ENCODE measurements at regions not wholly inside any gene's neighbourhood (a gene's known extent, or its start where the extent isn't known, plus 50 kb on each side); places are given as distances from the start of the nearest gene placed in this dataset.
"Not testable (repeated sequence)": the region's sequence is repeated elsewhere in the genome, so short reads cannot be mapped to it uniquely, and the experiment has no call there.

DNA sequence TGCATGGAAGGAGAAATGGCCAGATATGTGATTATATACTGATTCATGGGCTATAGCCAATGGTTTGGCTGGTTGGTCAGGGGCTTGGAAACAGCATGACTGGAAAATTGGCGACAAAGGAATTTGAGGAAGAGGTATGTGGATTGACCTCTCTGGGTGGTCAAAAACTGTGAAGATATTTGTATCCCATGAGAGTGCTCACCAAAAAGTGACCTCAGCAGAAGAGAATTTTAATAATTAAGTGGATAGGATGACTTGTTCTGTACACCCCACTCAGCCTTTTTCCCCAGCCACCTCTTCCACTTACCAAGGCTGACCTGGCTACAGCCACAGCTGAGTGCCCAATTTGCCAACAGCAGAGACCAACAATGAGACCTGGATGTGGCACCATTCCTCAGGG is 146.7 kb downstream of the GPR37 start:
- Mint-ChIP-seq H3K4me3 (no peak overlapping the region), H3K9me3 (peaks cover 6% of the 10 kb centered on the region), H3K27ac (no peak overlapping the region), H3K4me1 (ENCODE audit: low read depth) (no peaks in the 10 kb centered on the region), H3K36me3 (ENCODE audit: low read depth) (no peaks in the 10 kb centered on the region), H3K27me3 (no peaks in the 10 kb centered on the region)
- CTCF ChIA-PET = no interaction called here
- DNase-seq (no peak), ATAC-seq (no peak)
- intact Hi-C loops (cut with micrococcal nuclease) = no loop called here
- TF ChIP-seq, protein P1, sequence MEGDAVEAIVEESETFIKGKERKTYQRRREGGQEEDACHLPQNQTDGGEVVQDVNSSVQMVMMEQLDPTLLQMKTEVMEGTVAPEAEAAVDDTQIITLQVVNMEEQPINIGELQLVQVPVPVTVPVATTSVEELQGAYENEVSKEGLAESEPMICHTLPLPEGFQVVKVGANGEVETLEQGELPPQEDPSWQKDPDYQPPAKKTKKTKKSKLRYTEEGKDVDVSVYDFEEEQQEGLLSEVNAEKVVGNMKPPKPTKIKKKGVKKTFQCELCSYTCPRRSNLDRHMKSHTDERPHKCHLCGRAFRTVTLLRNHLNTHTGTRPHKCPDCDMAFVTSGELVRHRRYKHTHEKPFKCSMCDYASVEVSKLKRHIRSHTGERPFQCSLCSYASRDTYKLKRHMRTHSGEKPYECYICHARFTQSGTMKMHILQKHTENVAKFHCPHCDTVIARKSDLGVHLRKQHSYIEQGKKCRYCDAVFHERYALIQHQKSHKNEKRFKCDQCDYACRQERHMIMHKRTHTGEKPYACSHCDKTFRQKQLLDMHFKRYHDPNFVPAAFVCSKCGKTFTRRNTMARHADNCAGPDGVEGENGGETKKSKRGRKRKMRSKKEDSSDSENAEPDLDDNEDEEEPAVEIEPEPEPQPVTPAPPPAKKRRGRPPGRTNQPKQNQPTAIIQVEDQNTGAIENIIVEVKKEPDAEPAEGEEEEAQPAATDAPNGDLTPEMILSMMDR (IDR thresholded peaks at IDR 0.05) = no peak
- POLR2A ChIA-PET = no interaction called here

DNA sequence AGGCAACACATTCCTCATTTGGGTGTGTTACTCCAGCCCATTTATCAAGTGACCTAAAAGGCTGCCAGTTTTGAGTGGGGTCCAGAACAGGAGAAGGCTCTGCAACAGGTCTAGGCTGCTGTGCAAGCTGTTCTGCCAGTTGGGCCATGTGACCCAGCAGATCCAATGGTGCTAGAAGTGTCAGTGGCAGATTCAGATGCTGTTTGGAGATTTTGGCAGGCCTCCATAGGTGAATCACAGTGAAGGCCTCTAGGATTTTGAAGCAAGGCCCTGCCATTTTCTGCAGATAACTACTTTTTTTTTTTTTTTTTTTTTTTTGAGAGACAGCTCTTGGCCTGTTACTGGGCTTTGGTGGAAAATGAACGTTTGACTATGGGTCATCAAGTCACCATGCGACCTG is 147.5 kb downstream of the GPR37 start:
- POLR2A ChIA-PET; DNase-seq; H3K36me3 Mint-ChIP-seq (ENCODE audit: low read depth); H3K27me3 Mint-ChIP-seq; intact Hi-C loops (cut with micrococcal nuclease); H3K4me1 Mint-ChIP-seq (ENCODE audit: low read depth); ATAC-seq; H3K4me3 Mint-ChIP-seq; CTCF ChIA-PET; H3K9me3 Mint-ChIP-seq; H3K27ac Mint-ChIP-seq: not testable (repeated sequence)

DNA sequence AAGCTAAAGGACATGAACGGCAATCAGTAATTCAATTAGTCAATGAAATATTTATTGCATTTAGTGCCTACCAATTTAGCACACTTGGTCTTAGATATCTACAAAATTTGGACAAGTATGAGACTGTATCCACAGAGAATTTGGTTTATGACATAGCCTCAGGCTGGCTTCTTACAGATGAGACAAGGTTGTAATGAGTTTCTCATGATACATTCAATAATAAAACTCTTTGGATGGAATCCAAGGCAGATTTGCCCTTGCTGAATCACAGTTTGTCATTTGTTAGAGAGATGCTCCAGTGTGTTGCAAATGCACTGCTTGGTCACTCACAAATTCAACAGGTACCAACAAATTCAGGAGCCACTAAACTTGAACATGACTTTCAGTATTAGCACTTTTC is 162.5 kb downstream of the GPR37 start:
- no peak overlapping the region for H3K27ac Mint-ChIP-seq
- ChIA-PET CTCF (no interaction called here), POLR2A (no interaction called here)
- DNase-seq (no peak), ATAC-seq (no peak)
- no peaks in the 10 kb centered on the region for H3K4me1 Mint-ChIP-seq (ENCODE audit: low read depth)
- intact Hi-C loops (cut with micrococcal nuclease) = no loop called here
- H3K4me3 Mint-ChIP-seq = no peak overlapping the region
- no peaks in the 10 kb centered on the region for H3K9me3 Mint-ChIP-seq
- no peaks in the 10 kb centered on the region for H3K27me3 Mint-ChIP-seq
- H3K36me3 Mint-ChIP-seq (ENCODE audit: low read depth) = no peaks in the 10 kb centered on the region
- TF ChIP-seq, protein P1 (IDR thresholded peaks at IDR 0.05) = no peak

DNA sequence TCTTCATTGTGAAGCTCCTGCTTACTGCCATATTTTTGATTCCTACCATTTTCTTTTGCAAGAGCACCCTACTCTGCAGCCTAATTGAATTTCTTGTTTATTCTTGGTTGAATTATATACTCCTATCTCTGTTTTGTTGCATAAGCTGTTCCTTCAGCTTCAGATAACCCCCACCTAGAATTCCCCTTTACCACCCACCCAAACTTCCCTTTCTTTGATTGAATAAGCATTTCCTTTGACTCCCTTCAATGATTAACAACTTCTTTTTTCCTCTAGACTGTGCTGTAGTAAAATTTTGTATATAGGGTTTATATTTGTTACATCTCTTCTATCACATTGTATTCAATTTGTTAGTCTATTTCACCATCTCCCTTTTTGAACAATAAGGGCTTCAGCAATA is 168.1 kb downstream of the GPR37 start:
- no peak overlapping the region for H3K4me3 Mint-ChIP-seq
- POLR2A ChIA-PET = no interaction called here

DNA sequence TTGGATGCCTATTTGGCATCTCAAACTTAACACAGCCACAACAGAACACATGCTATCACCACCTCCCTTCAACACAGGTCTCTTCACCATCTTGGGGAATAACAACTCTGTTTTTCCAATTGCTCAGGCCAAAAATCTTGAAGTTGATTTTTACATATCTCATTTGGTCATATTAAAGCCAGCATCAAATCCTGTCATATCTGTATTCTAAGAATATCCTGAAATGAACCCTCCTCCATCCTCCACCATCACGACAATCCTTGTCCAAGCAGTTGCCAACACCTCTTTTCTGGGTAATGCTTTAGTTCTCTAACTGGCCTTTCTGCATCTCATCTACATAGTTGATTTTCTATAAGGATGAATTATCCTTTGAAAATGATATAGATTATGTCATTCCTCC is 168.7 kb downstream of the GPR37 start:
- ChIA-PET CTCF (no interaction called here), POLR2A (no interaction called here)
- no peak for ATAC-seq
- no peak for DNase-seq
- H3K4me1 Mint-ChIP-seq (ENCODE audit: low read depth) = no peaks in the 10 kb centered on the region
- H3K4me3 Mint-ChIP-seq = no peak overlapping the region
- no peaks in the 10 kb centered on the region for H3K36me3 Mint-ChIP-seq (ENCODE audit: low read depth)
- H3K27me3 Mint-ChIP-seq = no peaks in the 10 kb centered on the region
- no peaks in the 10 kb centered on the region for H3K9me3 Mint-ChIP-seq
- H3K27ac Mint-ChIP-seq = no peak overlapping the region
- intact Hi-C loops (cut with micrococcal nuclease) = no loop called here
- TF ChIP-seq, protein P1 (IDR thresholded peaks at IDR 0.05) = no peak

More for the DNA sequence above, 168.1 kb downstream of the GPR37 start:
- H3K36me3 Mint-ChIP-seq (ENCODE audit: low read depth) = no peaks in the 10 kb centered on the region
- CTCF ChIA-PET = no interaction called here
- TF ChIP-seq, protein P1 (IDR thresholded peaks at IDR 0.05) = no peak
- H3K27ac Mint-ChIP-seq = no peak overlapping the region
- H3K27me3 Mint-ChIP-seq = no peaks in the 10 kb centered on the region
- no peak for ATAC-seq
- H3K4me1 Mint-ChIP-seq (ENCODE audit: low read depth) = no peaks in the 10 kb centered on the region
- intact Hi-C loops (cut with micrococcal nuclease) = no loop called here
- H3K9me3 Mint-ChIP-seq = no peaks in the 10 kb centered on the region
- DNase-seq = no peak

DNA sequence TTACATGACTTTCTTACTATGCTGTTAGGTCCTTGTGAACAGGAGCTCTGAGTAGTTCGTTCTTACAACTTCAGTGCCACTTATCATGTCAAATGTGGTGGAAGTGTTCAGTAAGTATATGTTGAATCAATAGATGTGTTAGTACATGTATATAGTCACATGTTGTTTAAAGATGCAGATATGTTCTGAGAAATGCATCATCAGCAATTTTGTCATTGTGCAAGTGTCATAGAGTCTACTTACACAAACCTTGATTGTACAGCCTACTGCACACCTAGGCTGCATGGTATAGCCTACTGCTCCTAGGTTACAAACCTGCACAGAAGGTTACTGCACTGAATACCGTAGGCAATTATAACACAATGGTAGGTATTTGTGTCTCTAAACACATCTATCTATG is 174.8 kb downstream of the GPR37 start:
- POLR2A ChIA-PET = no interaction called here
- no peak overlapping the region for H3K27ac Mint-ChIP-seq
- no peaks in the 10 kb centered on the region for H3K27me3 Mint-ChIP-seq
- intact Hi-C loops (cut with micrococcal nuclease) = no loop called here
- DNase-seq (no peak), ATAC-seq (no peak)
- no peaks in the 10 kb centered on the region for H3K36me3 Mint-ChIP-seq (ENCODE audit: low read depth)
- no peaks in the 10 kb centered on the region for H3K4me1 Mint-ChIP-seq (ENCODE audit: low read depth)
- TF ChIP-seq, protein P1 (IDR thresholded peaks at IDR 0.05) = no peak
- CTCF ChIA-PET = no interaction called here
- H3K9me3 Mint-ChIP-seq = no peaks in the 10 kb centered on the region
- no peak overlapping the region for H3K4me3 Mint-ChIP-seq

All from activated CD8-positive, alpha-beta T cell treated with anti-CD3 and anti-CD28 coated beads for 36 hours (primary cell).